ENCODE measurements at regions not wholly inside any gene's neighbourhood (a gene's known extent, or its start where the extent isn't known, plus 50 kb on each side); places are given as distances from the start of the nearest gene placed in this dataset.

GRCh38 chr5:152309926-152310450, 95.1 kb downstream of the NMUR2 start:
- TF ChIP-seq POLR2AphosphoS5 (IDR thresholded peaks at IDR 0.05; ENCODE audit: low read depth, low read length) (no peak), POLR2A (IDR thresholded peaks at IDR 0.05; ENCODE audit: low read depth, low read length) (no peak)
